ENCODE measurements at regions not wholly inside any gene's neighbourhood (a gene's known extent, or its start where the extent isn't known, plus 50 kb on each side); places are given as distances from the start of the nearest gene placed in this dataset.

GRCh38 chr4:18314731-18315130 lies 293.2 kb upstream of the LCORL start:
- DNase-seq (ENCODE audit: low read depth) = no peak
- no peak overlapping the region for H3K4me3 ChIP-seq (ENCODE audit: control insufficient read depth, low read depth, low read length)
- no peak for TF ChIP-seq CTCF (IDR thresholded peaks at IDR 0.05; ENCODE audit: control insufficient read depth, insufficient read depth, low read depth, low read length, missing control alignments)

- H3K4me3 ChIP-seq (ENCODE audit: control insufficient read depth, low read depth, low read length) = no peak overlapping the region
- DNase-seq (ENCODE audit: low read depth) = no peak
- no peak for TF ChIP-seq CTCF (IDR thresholded peaks at IDR 0.05; ENCODE audit: control insufficient read depth, insufficient read depth, low read depth, low read length, missing control alignments)
Measured at GRCh38 chr4:18297684-18298083, 276.1 kb upstream of the LCORL start.

- no peak overlapping the region for H3K4me3 ChIP-seq (ENCODE audit: control insufficient read depth, low read depth, low read length)
- no peak for DNase-seq (ENCODE audit: low read depth)
- TF ChIP-seq CTCF (IDR thresholded peaks at IDR 0.05; ENCODE audit: control insufficient read depth, insufficient read depth, low read depth, low read length, missing control alignments) = no peak
Measured at GRCh38 chr4:18296411-18296810, 274.9 kb upstream of the LCORL start.

- DNase-seq (ENCODE audit: low read depth) = no peak
- H3K4me3 ChIP-seq (ENCODE audit: control insufficient read depth, low read depth, low read length) = no peak overlapping the region
- no peak for TF ChIP-seq CTCF (IDR thresholded peaks at IDR 0.05; ENCODE audit: control insufficient read depth, insufficient read depth, low read depth, low read length, missing control alignments)
Measured at GRCh38 chr4:18294846-18295245, 273.3 kb upstream of the LCORL start.

GRCh38 chr4:18294021-18294420 lies 272.5 kb upstream of the LCORL start:
- no peak overlapping the region for H3K4me3 ChIP-seq (ENCODE audit: control insufficient read depth, low read depth, low read length)
- DNase-seq (ENCODE audit: low read depth) = no peak
- no peak for TF ChIP-seq CTCF (IDR thresholded peaks at IDR 0.05; ENCODE audit: control insufficient read depth, insufficient read depth, low read depth, low read length, missing control alignments)

- TF ChIP-seq CTCF (IDR thresholded peaks at IDR 0.05; ENCODE audit: control insufficient read depth, insufficient read depth, low read depth, low read length, missing control alignments) = no peak
- no peak for DNase-seq (ENCODE audit: low read depth)
- H3K4me3 ChIP-seq (ENCODE audit: control insufficient read depth, low read depth, low read length) = no peak overlapping the region
Measured at GRCh38 chr4:18292411-18292810, 270.9 kb upstream of the LCORL start.

- no peak for TF ChIP-seq CTCF (IDR thresholded peaks at IDR 0.05; ENCODE audit: control insufficient read depth, insufficient read depth, low read depth, low read length, missing control alignments)
- no peak overlapping the region for H3K4me3 ChIP-seq (ENCODE audit: control insufficient read depth, low read depth, low read length)
- DNase-seq (ENCODE audit: low read depth) = no peak
Measured at GRCh38 chr4:18291981-18292380, 270.4 kb upstream of the LCORL start.
